WTC11 (cell line): ENCODE measurements at regions not wholly inside any gene's neighbourhood (a gene's known extent, or its start where the extent isn't known, plus 50 kb on each side); places are given as distances from the start of the nearest gene placed in this dataset.

ENCODE experiments used
- ATAC-seq: fragments of 200-7000 bp; cut with Tn5 transposase; 2 replicates; pipeline ENCODE4 v1.10.0; 2021; ENCODE audit warnings: mild to moderate bottlenecking, moderate library complexity
- CTCF ChIA-PET: fragments of 300-600 bp; sonication (Branson Sonifier 250); formaldehyde crosslinking; loops from one replicate; lab custom pipeline; 2021; ENCODE audit warnings: antibody characterized with exemption; lab: Charles Lee
- POLR2A ChIA-PET: fragments of 350-600 bp; sonication (Branson Sonifier 250); formaldehyde crosslinking; loops from one replicate; lab custom pipeline; 2021; ENCODE audit warnings: antibody characterized with exemption; lab: Charles Lee
- DNase-seq: peaks from one replicate; pipeline ENCODE4 v3.0.0; 2021; ENCODE audit warnings: low spot score
- H3K27ac Mint-ChIP-seq: 2 replicates; pipeline ENCODE4 v1.8.0; 2021; ENCODE audit warnings: mixed read lengths
- H3K27me3 Mint-ChIP-seq: 2 replicates; pipeline ENCODE4 v1.8.0; 2021; ENCODE audit warnings: low read depth, mild to moderate bottlenecking, moderate library complexity, mixed read lengths
- H3K36me3 Mint-ChIP-seq: 2 replicates; pipeline ENCODE4 v1.8.0; 2021; ENCODE audit warnings: mixed read lengths
- H3K4me1 Mint-ChIP-seq: 2 replicates; pipeline ENCODE4 v1.8.0; 2022; ENCODE audit warnings: mixed read lengths
- H3K4me3 Mint-ChIP-seq: 2 replicates; pipeline ENCODE4 v1.8.0; 2021; ENCODE audit warnings: mild to moderate bottlenecking, moderate library complexity, mixed read lengths
- H3K9me3 Mint-ChIP-seq: 2 replicates; pipeline ENCODE4 v1.8.0; 2021; ENCODE audit warnings: mixed read lengths
- ZNF121 ChIP-seq: sonication (generic); formaldehyde crosslinking; IDR thresholded peaks from 2 replicates; pipeline ENCODE4 v1.8.0; 2023; ENCODE audit warnings: missing genetic modification reagents
- ZNF263 ChIP-seq: sonication (generic); formaldehyde crosslinking; IDR thresholded peaks from 2 replicates; pipeline ENCODE4 v1.8.1; 2022; ENCODE audit warnings: low read depth, mild to moderate bottlenecking, moderate library complexity, missing genetic modification reagents
- TF ChIP-seq, protein P1 (sequence below): sonication (generic); formaldehyde crosslinking; conservative IDR thresholded peaks from 2 replicates; pipeline ENCODE4 v1.8.1; 2022; ENCODE audit warnings: mild to moderate bottlenecking, missing genetic modification reagents
- TF ChIP-seq, protein P2 (sequence below): sonication (generic); formaldehyde crosslinking; IDR thresholded peaks from 2 replicates; pipeline ENCODE4 v1.8.1; 2022; ENCODE audit warnings: mild to moderate bottlenecking, moderate library complexity, missing genetic modification reagents
- TF ChIP-seq, protein P3 (sequence below): sonication (generic); formaldehyde crosslinking; IDR thresholded peaks from 2 replicates; pipeline ENCODE4 v1.8.1; 2022; ENCODE audit warnings: missing genetic modification reagents, borderline replicate concordance
- TF ChIP-seq, protein P4 (sequence below): fragments of 250-450 bp; sonication (Bioruptor Pico); IDR thresholded peaks from 2 replicates; pipeline ENCODE4 v1.9.0; 2021; ENCODE audit warnings: mild to moderate bottlenecking
- TF ChIP-seq, protein P5 (sequence below): fragments of 250-450 bp; sonication (Bioruptor Pico); IDR thresholded peaks from 2 replicates; pipeline ENCODE4 v1.9.0; 2021; ENCODE audit warnings: moderate library complexity, mild to moderate bottlenecking, inconsistent platforms, borderline replicate concordance
- TF ChIP-seq, protein P6 (sequence below): sonication (generic); formaldehyde crosslinking; IDR thresholded peaks from 2 replicates; pipeline ENCODE4 v1.8.0; 2023; ENCODE audit warnings: mild to moderate bottlenecking, missing genetic modification reagents
- TF ChIP-seq, protein P7 (sequence below): sonication (generic); formaldehyde crosslinking; IDR thresholded peaks from 2 replicates; pipeline ENCODE4 v1.8.0; 2022; ENCODE audit warnings: missing genetic modification reagents
- TF ChIP-seq, protein P8 (sequence below): fragments of 250-450 bp; sonication (Bioruptor Pico); IDR thresholded peaks from 2 replicates; pipeline ENCODE4 v1.8.0; 2021; ENCODE audit warnings: mild to moderate bottlenecking
- TF ChIP-seq, protein P9 (sequence below): sonication (generic); formaldehyde crosslinking; conservative IDR thresholded peaks from 2 replicates; pipeline ENCODE4 v1.8.1; 2023; ENCODE audit warnings: mild to moderate bottlenecking, low read depth, missing genetic modification reagents, moderate library complexity

DNA sequence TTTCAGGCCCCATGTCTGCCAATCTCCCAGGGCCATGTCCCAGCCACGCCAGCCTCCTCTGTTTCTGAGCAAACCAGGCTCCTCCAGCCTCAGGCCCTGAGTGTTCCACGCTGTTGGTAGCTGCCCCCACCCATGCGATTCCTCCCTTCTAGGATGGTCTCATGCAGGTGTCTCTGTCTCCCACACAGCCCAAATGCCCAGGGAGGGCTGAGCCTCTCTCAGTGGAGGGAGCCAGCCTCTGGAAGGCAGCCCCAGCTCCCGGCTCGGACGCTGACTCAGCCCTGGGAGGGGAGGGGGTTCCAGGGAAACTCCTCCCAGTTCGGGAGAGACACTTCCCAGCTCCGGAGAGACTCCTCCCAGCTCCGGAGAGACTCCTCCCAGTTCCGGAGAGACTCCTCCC lies 122.9 kb upstream of the AFDN start:
- Mint-ChIP-seq H3K4me3 (no peak overlapping the region), H3K36me3 (no peaks in the 10 kb centered on the region), H3K27me3 (no peaks in the 10 kb centered on the region), H3K9me3 (no peaks in the 10 kb centered on the region), H3K27ac (no peak overlapping the region), H3K4me1 (peaks cover 17% of the 10 kb centered on the region)
- DNase-seq = no peak
- POLR2A ChIA-PET = no interaction called here
- CTCF ChIA-PET = interaction anchor here (1.3 kb wide), 1 partner anchor 264 kb away, joined by 4 read pairs; no protein-coding TSS in a partner anchor
- ATAC-seq = no peak
- no peak for TF ChIP-seq ZNF263
- TF ChIP-seq, protein P1, sequence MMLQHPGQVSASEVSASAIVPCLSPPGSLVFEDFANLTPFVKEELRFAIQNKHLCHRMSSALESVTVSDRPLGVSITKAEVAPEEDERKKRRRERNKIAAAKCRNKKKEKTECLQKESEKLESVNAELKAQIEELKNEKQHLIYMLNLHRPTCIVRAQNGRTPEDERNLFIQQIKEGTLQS (CRISPR knock-in tag) = no peak
- TF ChIP-seq, protein P2, sequence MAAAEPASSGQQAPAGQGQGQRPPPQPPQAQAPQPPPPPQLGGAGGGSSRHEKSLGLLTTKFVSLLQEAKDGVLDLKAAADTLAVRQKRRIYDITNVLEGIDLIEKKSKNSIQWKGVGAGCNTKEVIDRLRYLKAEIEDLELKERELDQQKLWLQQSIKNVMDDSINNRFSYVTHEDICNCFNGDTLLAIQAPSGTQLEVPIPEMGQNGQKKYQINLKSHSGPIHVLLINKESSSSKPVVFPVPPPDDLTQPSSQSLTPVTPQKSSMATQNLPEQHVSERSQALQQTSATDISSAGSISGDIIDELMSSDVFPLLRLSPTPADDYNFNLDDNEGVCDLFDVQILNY (CRISPR knock-in tag) = no peak
- TF ChIP-seq, protein P3, sequence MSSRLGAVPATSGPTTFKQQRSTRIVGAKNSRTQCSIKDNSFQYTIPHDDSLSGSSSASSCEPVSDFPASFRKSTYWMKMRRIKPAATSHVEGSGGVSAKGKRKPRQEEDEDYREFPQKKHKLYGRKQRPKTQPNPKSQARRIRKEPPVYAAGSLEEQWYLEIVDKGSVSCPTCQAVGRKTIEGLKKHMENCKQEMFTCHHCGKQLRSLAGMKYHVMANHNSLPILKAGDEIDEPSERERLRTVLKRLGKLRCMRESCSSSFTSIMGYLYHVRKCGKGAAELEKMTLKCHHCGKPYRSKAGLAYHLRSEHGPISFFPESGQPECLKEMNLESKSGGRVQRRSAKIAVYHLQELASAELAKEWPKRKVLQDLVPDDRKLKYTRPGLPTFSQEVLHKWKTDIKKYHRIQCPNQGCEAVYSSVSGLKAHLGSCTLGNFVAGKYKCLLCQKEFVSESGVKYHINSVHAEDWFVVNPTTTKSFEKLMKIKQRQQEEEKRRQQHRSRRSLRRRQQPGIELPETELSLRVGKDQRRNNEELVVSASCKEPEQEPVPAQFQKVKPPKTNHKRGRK = no peak
- TF ChIP-seq, protein P4, sequence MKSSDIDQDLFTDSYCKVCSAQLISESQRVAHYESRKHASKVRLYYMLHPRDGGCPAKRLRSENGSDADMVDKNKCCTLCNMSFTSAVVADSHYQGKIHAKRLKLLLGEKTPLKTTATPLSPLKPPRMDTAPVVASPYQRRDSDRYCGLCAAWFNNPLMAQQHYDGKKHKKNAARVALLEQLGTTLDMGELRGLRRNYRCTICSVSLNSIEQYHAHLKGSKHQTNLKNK = no peak
- TF ChIP-seq, protein P5, sequence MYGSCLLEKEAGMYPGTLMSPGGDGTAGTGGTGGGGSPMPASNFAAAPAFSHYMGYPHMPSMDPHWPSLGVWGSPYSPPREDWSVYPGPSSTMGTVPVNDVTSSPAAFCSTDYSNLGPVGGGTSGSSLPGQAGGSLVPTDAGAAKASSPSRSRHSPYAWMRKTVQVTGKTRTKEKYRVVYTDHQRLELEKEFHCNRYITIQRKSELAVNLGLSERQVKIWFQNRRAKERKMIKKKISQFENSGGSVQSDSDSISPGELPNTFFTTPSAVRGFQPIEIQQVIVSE (CRISPR knock-in tag) = no peak
- TF ChIP-seq, protein P6, sequence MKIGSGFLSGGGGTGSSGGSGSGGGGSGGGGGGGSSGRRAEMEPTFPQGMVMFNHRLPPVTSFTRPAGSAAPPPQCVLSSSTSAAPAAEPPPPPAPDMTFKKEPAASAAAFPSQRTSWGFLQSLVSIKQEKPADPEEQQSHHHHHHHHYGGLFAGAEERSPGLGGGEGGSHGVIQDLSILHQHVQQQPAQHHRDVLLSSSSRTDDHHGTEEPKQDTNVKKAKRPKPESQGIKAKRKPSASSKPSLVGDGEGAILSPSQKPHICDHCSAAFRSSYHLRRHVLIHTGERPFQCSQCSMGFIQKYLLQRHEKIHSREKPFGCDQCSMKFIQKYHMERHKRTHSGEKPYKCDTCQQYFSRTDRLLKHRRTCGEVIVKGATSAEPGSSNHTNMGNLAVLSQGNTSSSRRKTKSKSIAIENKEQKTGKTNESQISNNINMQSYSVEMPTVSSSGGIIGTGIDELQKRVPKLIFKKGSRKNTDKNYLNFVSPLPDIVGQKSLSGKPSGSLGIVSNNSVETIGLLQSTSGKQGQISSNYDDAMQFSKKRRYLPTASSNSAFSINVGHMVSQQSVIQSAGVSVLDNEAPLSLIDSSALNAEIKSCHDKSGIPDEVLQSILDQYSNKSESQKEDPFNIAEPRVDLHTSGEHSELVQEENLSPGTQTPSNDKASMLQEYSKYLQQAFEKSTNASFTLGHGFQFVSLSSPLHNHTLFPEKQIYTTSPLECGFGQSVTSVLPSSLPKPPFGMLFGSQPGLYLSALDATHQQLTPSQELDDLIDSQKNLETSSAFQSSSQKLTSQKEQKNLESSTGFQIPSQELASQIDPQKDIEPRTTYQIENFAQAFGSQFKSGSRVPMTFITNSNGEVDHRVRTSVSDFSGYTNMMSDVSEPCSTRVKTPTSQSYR (CRISPR knock-in tag) = no peak
- TF ChIP-seq, protein P7, sequence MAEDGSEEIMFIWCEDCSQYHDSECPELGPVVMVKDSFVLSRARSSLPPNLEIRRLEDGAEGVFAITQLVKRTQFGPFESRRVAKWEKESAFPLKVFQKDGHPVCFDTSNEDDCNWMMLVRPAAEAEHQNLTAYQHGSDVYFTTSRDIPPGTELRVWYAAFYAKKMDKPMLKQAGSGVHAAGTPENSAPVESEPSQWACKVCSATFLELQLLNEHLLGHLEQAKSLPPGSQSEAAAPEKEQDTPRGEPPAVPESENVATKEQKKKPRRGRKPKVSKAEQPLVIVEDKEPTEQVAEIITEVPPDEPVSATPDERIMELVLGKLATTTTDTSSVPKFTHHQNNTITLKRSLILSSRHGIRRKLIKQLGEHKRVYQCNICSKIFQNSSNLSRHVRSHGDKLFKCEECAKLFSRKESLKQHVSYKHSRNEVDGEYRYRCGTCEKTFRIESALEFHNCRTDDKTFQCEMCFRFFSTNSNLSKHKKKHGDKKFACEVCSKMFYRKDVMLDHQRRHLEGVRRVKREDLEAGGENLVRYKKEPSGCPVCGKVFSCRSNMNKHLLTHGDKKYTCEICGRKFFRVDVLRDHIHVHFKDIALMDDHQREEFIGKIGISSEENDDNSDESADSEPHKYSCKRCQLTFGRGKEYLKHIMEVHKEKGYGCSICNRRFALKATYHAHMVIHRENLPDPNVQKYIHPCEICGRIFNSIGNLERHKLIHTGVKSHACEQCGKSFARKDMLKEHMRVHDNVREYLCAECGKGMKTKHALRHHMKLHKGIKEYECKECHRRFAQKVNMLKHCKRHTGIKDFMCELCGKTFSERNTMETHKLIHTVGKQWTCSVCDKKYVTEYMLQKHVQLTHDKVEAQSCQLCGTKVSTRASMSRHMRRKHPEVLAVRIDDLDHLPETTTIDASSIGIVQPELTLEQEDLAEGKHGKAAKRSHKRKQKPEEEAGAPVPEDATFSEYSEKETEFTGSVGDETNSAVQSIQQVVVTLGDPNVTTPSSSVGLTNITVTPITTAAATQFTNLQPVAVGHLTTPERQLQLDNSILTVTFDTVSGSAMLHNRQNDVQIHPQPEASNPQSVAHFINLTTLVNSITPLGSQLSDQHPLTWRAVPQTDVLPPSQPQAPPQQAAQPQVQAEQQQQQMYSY (CRISPR knock-in tag) = no peak
- TF ChIP-seq, protein P8, sequence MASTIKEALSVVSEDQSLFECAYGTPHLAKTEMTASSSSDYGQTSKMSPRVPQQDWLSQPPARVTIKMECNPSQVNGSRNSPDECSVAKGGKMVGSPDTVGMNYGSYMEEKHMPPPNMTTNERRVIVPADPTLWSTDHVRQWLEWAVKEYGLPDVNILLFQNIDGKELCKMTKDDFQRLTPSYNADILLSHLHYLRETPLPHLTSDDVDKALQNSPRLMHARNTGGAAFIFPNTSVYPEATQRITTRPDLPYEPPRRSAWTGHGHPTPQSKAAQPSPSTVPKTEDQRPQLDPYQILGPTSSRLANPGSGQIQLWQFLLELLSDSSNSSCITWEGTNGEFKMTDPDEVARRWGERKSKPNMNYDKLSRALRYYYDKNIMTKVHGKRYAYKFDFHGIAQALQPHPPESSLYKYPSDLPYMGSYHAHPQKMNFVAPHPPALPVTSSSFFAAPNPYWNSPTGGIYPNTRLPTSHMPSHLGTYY (CRISPR knock-in tag) = no peak
- TF ChIP-seq, protein P9, sequence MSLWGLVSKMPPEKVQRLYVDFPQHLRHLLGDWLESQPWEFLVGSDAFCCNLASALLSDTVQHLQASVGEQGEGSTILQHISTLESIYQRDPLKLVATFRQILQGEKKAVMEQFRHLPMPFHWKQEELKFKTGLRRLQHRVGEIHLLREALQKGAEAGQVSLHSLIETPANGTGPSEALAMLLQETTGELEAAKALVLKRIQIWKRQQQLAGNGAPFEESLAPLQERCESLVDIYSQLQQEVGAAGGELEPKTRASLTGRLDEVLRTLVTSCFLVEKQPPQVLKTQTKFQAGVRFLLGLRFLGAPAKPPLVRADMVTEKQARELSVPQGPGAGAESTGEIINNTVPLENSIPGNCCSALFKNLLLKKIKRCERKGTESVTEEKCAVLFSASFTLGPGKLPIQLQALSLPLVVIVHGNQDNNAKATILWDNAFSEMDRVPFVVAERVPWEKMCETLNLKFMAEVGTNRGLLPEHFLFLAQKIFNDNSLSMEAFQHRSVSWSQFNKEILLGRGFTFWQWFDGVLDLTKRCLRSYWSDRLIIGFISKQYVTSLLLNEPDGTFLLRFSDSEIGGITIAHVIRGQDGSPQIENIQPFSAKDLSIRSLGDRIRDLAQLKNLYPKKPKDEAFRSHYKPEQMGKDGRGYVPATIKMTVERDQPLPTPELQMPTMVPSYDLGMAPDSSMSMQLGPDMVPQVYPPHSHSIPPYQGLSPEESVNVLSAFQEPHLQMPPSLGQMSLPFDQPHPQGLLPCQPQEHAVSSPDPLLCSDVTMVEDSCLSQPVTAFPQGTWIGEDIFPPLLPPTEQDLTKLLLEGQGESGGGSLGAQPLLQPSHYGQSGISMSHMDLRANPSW (CRISPR knock-in tag) = no peak
- TF ChIP-seq ZNF121 (CRISPR knock-in tag) = no peak
